Mononuclear cell (primary cell): ENCODE measurements at regions not wholly inside any gene's neighbourhood (a gene's known extent, or its start where the extent isn't known, plus 50 kb on each side); places are given as distances from the start of the nearest gene placed in this dataset.

Experiments
- H3K27me3 ChIP-seq: 2 replicates; pipeline ENCODE4 v1.6.0; 2011; ENCODE audit warnings: low read length, control low read depth; ENCODE audit not compliant: insufficient read depth
- H3K4me1 ChIP-seq: 2 replicates; pipeline ENCODE4 v1.5.1; 2011; ENCODE audit warnings: mild to moderate bottlenecking, low read length, control low read depth; ENCODE audit not compliant: insufficient read depth
- H3K4me3 ChIP-seq: 2 replicates; pipeline ENCODE4 v1.5.1; 2011; ENCODE audit warnings: mild to moderate bottlenecking, low read length, moderate library complexity
- H3K9me3 ChIP-seq: 2 replicates; pipeline ENCODE4 v1.5.1; 2011; ENCODE audit warnings: low read depth, mild to moderate bottlenecking, control low read depth, low read length

DNA sequence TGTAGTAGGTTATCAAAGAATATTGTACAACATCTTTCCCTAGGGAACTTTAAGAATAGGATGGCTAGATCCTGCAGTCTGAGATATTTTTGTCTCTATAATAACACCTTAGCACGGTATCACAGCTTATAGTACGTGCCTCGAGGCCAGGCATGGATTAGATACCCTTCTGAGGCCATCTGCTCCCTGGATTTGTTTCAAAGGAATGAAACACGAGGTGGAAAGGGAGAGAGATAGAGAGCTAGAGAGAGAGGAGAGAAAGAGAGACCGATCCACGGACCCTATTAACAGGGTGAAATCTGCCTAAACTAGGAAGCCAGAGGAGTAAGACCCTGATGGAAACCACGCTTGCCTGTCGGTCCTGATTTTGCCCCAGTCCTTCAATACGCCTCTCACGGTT, 92.5 kb downstream of the CD83 start:
- H3K9me3 ChIP-seq = no peaks in the 10 kb centered on the region
- peaks cover 27% of the 10 kb centered on the region for H3K4me1 ChIP-seq
- H3K27me3 ChIP-seq = no peaks in the 10 kb centered on the region
- H3K4me3 ChIP-seq = no peak overlapping the region

- no peaks in the 10 kb centered on the region for H3K27me3 ChIP-seq
- peaks cover 27% of the 10 kb centered on the region for H3K4me1 ChIP-seq
- H3K9me3 ChIP-seq = no peaks in the 10 kb centered on the region
- H3K4me3 ChIP-seq = peak overlapping the region; percentile 57
Measured at GRCh38 chr6:14210663-14211561, 93.3 kb downstream of the CD83 start.

DNA sequence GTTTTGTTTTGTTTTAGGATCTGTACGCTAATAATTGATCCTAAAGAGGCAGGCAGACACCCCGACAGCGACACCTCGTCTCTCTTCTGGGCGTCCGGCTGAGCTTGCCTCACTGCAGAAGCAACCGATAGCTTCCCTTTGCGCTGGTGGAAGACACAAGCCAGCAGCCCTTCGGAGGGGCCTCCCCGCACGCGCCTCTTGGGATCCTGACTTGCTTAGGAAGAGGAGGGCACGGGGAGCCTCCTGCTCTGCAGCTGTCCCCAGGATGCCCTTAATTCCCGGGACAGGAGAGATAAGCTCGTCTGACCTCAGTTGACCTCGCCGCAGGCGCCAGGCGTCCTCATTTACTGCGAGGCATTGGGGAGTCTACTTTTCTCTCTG, 94.0 kb downstream of the CD83 start:
- H3K4me3 ChIP-seq = peak overlapping the region; percentile 57
- H3K4me1 ChIP-seq = peaks cover 27% of the 10 kb centered on the region
- H3K27me3 ChIP-seq = no peaks in the 10 kb centered on the region
- no peaks in the 10 kb centered on the region for H3K9me3 ChIP-seq

DNA sequence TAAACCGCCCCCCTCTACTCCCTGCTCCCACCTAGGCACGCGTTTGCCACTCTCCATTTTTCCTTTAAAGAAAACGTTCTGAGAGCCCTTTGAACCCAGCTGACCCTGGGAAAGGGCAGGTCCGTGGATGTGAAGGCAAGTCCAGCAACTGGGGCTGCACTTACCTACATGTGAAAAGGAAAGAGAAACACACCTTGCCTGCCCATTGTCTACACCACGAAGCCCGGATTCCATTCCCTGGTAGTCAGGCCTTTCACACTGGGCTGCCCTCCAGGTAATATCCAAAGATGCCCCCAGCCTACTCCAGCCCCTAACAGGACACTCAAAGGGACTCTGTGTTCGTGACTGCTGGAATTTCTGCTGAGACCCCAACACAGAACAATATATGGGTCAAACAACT, 94.4 kb downstream of the CD83 start:
- peaks cover 27% of the 10 kb centered on the region for H3K4me1 ChIP-seq
- H3K9me3 ChIP-seq = no peaks in the 10 kb centered on the region
- no peak overlapping the region for H3K4me3 ChIP-seq
- no peaks in the 10 kb centered on the region for H3K27me3 ChIP-seq

GRCh38 chr6:14212632-14213031, 95.1 kb downstream of the CD83 start:
- peaks cover 27% of the 10 kb centered on the region for H3K4me1 ChIP-seq
- H3K4me3 ChIP-seq = no peak overlapping the region
- no peaks in the 10 kb centered on the region for H3K9me3 ChIP-seq
- no peaks in the 10 kb centered on the region for H3K27me3 ChIP-seq

- Histone ChIP-seq H3K4me3 (no peak overlapping the region), H3K27me3 (no peaks in the 10 kb centered on the region), H3K4me1 (peaks cover 11% of the 10 kb centered on the region), H3K9me3 (no peaks in the 10 kb centered on the region)
Measured at GRCh38 chr6:14216946-14217684, 99.5 kb downstream of the CD83 start.

DNA sequence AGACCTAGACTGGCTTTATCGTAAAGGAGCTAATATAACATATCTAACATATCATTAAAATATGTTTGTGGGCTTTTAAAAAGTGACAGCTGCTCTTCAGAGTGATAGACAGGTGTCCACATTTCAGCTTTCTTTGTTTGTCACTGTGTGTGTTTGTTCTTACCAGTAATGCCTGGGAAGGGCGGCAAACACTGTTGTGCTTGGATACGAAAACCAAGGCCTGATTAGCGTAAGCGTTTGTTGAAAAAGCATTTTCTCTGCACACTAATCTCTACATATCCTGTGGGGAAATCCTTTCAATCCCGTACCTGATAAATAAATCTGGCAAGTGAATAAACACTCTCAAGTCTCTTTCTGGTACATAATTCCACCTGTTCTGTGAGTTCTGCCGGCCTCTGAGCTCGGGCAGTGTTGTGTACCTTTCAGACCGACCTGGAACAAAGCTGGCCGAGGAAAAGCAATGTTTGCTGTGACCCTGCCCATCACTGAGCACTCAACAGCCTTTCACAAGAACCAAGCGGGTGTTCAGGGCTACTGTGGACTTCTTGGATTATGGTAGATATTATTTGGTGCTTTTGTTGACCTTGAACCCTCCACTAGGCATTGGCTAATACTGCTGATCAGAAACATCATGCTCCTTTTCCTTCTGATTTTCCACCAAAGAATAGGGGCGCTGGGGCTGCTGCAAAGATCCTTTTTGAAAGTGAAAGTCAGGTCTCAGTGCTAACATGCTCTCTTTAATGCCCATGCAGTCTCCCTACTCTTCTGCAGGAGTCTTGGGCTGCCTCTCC, 100.4 kb downstream of the CD83 start:
- Histone ChIP-seq H3K9me3 (no peaks in the 10 kb centered on the region), H3K4me3 (no peak overlapping the region), H3K27me3 (no peaks in the 10 kb centered on the region), H3K4me1 (peaks cover 4% of the 10 kb centered on the region)

DNA sequence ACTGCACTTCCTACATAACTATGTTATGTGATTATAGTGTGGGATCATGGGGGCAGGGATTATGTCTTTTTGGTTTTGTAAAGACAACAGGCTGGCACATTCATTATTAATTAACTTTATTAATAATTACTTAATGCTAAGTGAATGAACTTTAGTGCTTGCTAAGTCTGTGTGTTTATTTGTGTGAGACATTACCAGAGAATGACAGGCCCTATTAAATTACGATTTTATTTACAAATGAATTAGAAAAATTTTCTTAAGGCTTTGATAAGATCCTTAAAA, 100.9 kb downstream of the CD83 start:
- Histone ChIP-seq H3K4me3 (no peak overlapping the region), H3K27me3 (no peaks in the 10 kb centered on the region), H3K4me1 (peaks cover 4% of the 10 kb centered on the region), H3K9me3 (no peaks in the 10 kb centered on the region)

- H3K27me3 ChIP-seq = no peaks in the 10 kb centered on the region
- peaks cover 18% of the 10 kb centered on the region for H3K4me1 ChIP-seq
- no peak overlapping the region for H3K4me3 ChIP-seq
- no peaks in the 10 kb centered on the region for H3K9me3 ChIP-seq
Measured at GRCh38 chr6:14221564-14222279, 104.2 kb downstream of the CD83 start.

DNA sequence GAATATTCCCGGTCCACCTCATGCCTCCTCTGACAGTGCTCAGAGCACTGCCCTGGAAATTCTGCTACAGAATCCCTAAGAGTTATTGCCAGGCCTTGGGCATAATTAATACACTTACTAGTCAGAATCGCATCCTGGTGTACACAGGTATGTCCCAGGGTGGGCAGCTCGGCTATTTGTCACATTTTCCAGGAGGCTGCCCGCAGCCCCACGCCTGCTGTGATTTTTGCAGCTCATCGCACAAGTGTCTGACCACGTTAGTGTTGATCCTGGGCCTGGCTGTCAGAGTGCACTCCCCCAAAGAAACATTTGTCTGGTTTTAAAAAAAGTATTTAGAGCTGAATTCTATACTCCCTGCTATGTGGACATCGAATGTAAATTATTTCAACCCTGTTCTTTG, 105.4 kb downstream of the CD83 start:
- Histone ChIP-seq H3K4me1 (peaks cover 18% of the 10 kb centered on the region), H3K4me3 (no peak overlapping the region), H3K9me3 (no peaks in the 10 kb centered on the region), H3K27me3 (no peaks in the 10 kb centered on the region)

DNA sequence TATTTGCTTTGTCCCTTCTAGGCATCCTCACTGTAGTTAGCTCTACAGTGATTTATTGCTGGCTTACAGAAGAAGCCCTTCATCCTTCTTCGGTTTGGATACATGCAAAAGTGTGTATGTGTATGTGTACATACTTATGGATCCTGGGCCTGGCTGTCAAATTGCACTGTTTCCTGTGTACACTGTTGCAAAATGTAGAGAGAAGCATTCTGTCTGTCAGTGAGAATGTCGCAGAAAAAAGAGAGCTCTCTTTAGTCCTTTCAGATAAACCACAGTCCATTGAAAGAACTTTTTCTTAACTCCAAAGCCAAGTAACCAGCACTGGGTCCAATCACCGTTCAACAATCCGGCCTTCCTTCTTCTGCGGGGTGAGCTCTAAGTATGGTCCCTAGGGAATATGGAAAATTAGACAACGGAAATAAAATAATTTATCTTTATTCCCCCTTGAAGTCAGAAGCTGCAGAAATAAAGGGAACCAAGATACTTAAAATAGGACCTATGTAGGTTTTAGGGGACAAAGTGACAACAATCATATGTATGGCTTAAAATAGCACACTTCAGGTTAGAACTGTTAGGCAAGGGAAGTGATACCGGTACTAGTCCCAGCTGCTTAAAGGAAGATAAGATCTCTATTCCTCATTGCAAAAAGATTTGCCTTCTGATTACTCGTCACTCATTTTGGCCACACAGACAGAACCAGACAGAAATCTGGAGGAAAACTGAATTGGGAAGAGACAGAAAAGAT, 107.0 kb downstream of the CD83 start:
- H3K9me3 ChIP-seq = no peaks in the 10 kb centered on the region
- no peak overlapping the region for H3K4me3 ChIP-seq
- peaks cover 13% of the 10 kb centered on the region for H3K4me1 ChIP-seq
- no peaks in the 10 kb centered on the region for H3K27me3 ChIP-seq

DNA sequence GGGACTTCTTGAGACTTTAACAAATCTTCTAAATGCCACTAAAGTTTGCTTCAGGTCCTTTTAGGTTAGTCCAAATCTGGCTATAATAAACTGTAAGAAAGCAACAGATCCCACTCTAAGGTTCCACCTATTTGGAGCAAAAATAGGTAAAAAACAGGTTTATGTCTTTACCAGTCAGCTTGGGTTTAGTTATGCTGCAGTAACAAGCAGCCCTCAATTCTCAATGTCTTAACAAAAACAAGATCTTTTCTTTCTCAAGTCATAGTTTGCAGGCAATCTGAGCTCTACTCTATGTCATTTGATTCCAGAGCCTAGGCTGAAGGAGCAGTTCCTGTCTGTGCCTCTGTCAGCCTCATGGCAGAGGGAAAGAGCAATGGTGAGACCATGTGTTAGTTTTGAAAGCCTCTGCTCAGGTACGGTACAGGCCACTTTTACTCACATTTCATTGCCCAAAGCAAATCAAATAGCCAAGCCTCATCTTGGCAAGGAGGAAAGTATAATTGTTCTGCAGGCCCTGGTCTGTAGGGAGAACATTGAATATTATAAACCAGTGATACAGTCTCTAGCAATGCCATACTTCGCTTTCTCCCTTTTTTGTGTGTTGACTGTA, 108.6 kb downstream of the CD83 start:
- H3K27me3 ChIP-seq = no peaks in the 10 kb centered on the region
- H3K4me1 ChIP-seq = peaks cover 13% of the 10 kb centered on the region
- no peaks in the 10 kb centered on the region for H3K9me3 ChIP-seq
- H3K4me3 ChIP-seq = no peak overlapping the region

DNA sequence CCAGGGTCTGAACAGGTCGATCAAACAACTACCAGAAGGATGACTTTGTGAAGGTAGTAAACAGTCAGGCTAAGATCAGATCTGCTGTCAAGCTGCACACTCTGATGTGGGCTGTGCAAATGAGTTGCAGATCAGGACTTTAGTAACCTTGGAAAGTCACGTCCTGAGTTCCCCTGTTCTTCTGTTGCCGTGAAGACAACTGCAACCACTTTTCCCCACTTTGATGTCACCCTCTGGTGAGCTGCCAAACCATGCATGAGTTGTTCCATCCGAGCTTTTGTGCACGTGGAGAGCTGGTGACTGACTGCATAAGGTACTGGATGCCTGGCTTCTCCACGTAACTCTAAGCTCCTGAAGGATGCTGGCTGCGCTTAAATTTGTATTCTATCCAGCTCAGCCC, 111.0 kb downstream of the CD83 start:
- Histone ChIP-seq H3K9me3 (no peaks in the 10 kb centered on the region), H3K4me3 (no peak overlapping the region), H3K4me1 (peaks cover 13% of the 10 kb centered on the region), H3K27me3 (no peaks in the 10 kb centered on the region)

GRCh38 chr6:14231071-14231483, 113.5 kb downstream of the CD83 start:
- Histone ChIP-seq H3K27me3 (no peaks in the 10 kb centered on the region), H3K9me3 (no peaks in the 10 kb centered on the region), H3K4me3 (no peak overlapping the region), H3K4me1 (no peaks in the 10 kb centered on the region)
